ENCODE measurements at regions not wholly inside any gene's neighbourhood (a gene's known extent, or its start where the extent isn't known, plus 50 kb on each side); places are given as distances from the start of the nearest gene placed in this dataset.

GRCh38 chr18:6598657-6599056 is 130.9 kb upstream of the ARHGAP28 start:
- no peak for TF ChIP-seq POLR2A (IDR thresholded peaks at IDR 0.05)
- TF ChIP-seq, protein P1, sequence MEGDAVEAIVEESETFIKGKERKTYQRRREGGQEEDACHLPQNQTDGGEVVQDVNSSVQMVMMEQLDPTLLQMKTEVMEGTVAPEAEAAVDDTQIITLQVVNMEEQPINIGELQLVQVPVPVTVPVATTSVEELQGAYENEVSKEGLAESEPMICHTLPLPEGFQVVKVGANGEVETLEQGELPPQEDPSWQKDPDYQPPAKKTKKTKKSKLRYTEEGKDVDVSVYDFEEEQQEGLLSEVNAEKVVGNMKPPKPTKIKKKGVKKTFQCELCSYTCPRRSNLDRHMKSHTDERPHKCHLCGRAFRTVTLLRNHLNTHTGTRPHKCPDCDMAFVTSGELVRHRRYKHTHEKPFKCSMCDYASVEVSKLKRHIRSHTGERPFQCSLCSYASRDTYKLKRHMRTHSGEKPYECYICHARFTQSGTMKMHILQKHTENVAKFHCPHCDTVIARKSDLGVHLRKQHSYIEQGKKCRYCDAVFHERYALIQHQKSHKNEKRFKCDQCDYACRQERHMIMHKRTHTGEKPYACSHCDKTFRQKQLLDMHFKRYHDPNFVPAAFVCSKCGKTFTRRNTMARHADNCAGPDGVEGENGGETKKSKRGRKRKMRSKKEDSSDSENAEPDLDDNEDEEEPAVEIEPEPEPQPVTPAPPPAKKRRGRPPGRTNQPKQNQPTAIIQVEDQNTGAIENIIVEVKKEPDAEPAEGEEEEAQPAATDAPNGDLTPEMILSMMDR (IDR thresholded peaks at IDR 0.05): no peak
- no peaks in the 10 kb centered on the region for H3K27me3 ChIP-seq
- DNase-seq (no peak), ATAC-seq (no peak)
- 74 to 84% (median 81%) methylated on average over 7 of the region's 7 CpGs for WGBS, 4 donors
- no peak overlapping the region for H3K4me3 ChIP-seq
- no peak overlapping the region for H3K27ac ChIP-seq
- no peaks in the 10 kb centered on the region for H3K9me3 ChIP-seq
- no peaks in the 10 kb centered on the region for H3K4me1 ChIP-seq
- H3K36me3 ChIP-seq: no peaks in the 10 kb centered on the region
- intact Hi-C loops (cut with DNase I): no loop called here

GRCh38 chr18:6600667-6601167 is 128.8 kb upstream of the ARHGAP28 start:
- intact Hi-C loops (cut with DNase I): no loop called here
- Histone ChIP-seq H3K4me1 (no peaks in the 10 kb centered on the region), H3K27me3 (no peaks in the 10 kb centered on the region), H3K4me3 (no peak overlapping the region), H3K27ac (no peak overlapping the region), H3K36me3 (no peaks in the 10 kb centered on the region), H3K9me3 (no peaks in the 10 kb centered on the region)
- ATAC-seq (no peak), DNase-seq (no peak)
- 89 to 95% (median 90%) methylated on average over 3 of the region's 3 CpGs for WGBS, 4 donors
- TF ChIP-seq, protein P1 (IDR thresholded peaks at IDR 0.05): no peak
- TF ChIP-seq POLR2A (IDR thresholded peaks at IDR 0.05): no peak

DNA sequence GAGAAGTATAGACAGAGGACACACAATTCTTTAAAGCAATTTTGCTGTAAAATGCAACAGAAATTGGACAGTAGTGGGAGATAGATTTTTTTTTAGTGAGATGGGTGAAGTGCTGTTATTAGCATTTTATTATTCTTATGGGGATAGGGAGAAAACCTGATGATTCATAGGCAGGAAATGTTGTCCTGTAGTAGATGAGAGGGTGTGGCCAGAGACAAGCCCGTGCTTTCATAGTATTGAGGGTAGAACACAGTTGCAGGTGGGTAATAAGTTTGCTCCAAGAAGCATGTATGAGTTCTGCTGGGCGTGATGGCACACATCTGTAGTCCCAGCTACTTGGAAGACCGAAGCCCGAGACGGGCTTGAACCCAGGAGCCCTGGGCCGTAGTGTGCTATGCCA is 128.3 kb upstream of the ARHGAP28 start:
- Histone ChIP-seq H3K27ac (no peak overlapping the region), H3K4me3 (no peak overlapping the region), H3K4me1 (no peaks in the 10 kb centered on the region), H3K36me3 (no peaks in the 10 kb centered on the region), H3K27me3 (no peaks in the 10 kb centered on the region), H3K9me3 (no peaks in the 10 kb centered on the region)
- no peak for TF ChIP-seq POLR2A (IDR thresholded peaks at IDR 0.05)
- TF ChIP-seq, protein P1 (IDR thresholded peaks at IDR 0.05): no peak
- no peak for DNase-seq
- 89 to 92% (median 91%) methylated on average over 6 of the region's 6 CpGs for WGBS, 4 donors
- intact Hi-C loops (cut with DNase I): no loop called here
- ATAC-seq: no peak

DNA sequence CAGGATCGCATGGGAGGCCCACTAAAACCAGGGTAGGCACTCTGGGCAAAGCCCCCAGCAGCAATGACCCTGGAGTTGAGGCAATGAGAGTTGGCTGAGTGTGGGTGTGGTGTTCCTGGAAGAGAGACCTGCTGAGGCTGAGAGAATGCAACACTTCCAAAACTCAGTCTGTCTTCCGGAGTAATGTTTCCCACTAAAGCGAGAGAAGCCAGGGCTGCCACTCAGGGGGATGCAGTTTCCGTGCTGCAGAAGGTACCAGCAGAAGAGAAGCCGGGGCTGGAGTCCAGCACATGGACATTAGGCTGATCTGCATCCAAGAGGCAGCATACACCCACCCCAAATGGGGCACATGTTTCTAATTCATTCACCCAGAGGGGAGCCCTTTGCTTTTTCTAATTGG is 127.2 kb upstream of the ARHGAP28 start:
- no peaks in the 10 kb centered on the region for H3K4me1 ChIP-seq
- no peak for DNase-seq
- no peaks in the 10 kb centered on the region for H3K27me3 ChIP-seq
- no peak overlapping the region for H3K27ac ChIP-seq
- no peak overlapping the region for H3K4me3 ChIP-seq
- intact Hi-C loops (cut with DNase I): no loop called here
- no peak for TF ChIP-seq POLR2A (IDR thresholded peaks at IDR 0.05)
- TF ChIP-seq, protein P1 (IDR thresholded peaks at IDR 0.05): no peak
- no peak for ATAC-seq
- H3K36me3 ChIP-seq: no peaks in the 10 kb centered on the region
- WGBS, 4 donors: 86 to 95% (median 90%) methylated on average over 5 of the region's 5 CpGs
- H3K9me3 ChIP-seq: no peaks in the 10 kb centered on the region
